T47D (cell line): ENCODE measurements at regions not wholly inside any gene's neighbourhood (a gene's known extent, or its start where the extent isn't known, plus 50 kb on each side); places are given as distances from the start of the nearest gene placed in this dataset.

Source experiments
- DNase-seq, 2 experiments: peaks; one replicate each; pipeline versions ENCODE4 v3.0.0 to v3.0.0-alpha.2; 2011 to 2012; ENCODE audit warnings: low read depth in 1 of 2, low spot score in 1 of 2
- JUND ChIP-seq: IDR thresholded peaks from 2 replicates; pipeline ENCODE4 v1.6.1; 2012; ENCODE audit warnings: low read depth
- in situ Hi-C: cut with HindIII; loops from 2 replicates; pipeline ENCODE4 v1.10.0; 2016; ENCODE audit warnings: low sequenced_read_pairs, low pct_unique_long_range_greater_than_20kb

GRCh38 chr4:20333141-20333715 is 81.5 kb downstream of the SLIT2 start:
- DNase-seq: no peak
- in situ Hi-C loops: no loop called here
- TF ChIP-seq JUND: no peak

GRCh38 chr4:20337261-20337664 is 85.6 kb downstream of the SLIT2 start:
- TF ChIP-seq JUND: no peak
- DNase-seq: no peak
- in situ Hi-C loops: no loop called here

GRCh38 chr4:20338841-20339240 is 87.1 kb downstream of the SLIT2 start:
- DNase-seq: no peak
- no peak for TF ChIP-seq JUND
- in situ Hi-C loops: no loop called here

- DNase-seq: no peak
- in situ Hi-C loops: no loop called here
- TF ChIP-seq JUND: no peak
Observed at GRCh38 chr4:20341134-20341738, 89.5 kb downstream of the SLIT2 start.

- no peak for TF ChIP-seq JUND
- in situ Hi-C loops: no loop called here
- no peak for DNase-seq
Observed at GRCh38 chr4:20347531-20347930, 95.8 kb downstream of the SLIT2 start.

- in situ Hi-C loops: no loop called here
- no peak for TF ChIP-seq JUND
- no peak for DNase-seq
Observed at GRCh38 chr4:20348411-20348810, 96.7 kb downstream of the SLIT2 start.

GRCh38 chr4:20351360-20352162 is 99.9 kb downstream of the SLIT2 start:
- in situ Hi-C loops: no loop called here
- no peak for DNase-seq
- TF ChIP-seq JUND: no peak

- no peak for DNase-seq
- in situ Hi-C loops: no loop called here
- TF ChIP-seq JUND: no peak
Observed at GRCh38 chr4:20352163-20352431, 100.4 kb downstream of the SLIT2 start.

- in situ Hi-C loops: no loop called here
- no peak for DNase-seq
- no peak for TF ChIP-seq JUND
Observed at GRCh38 chr4:20353646-20354045, 101.9 kb downstream of the SLIT2 start.

GRCh38 chr4:20354120-20354519 is 102.4 kb downstream of the SLIT2 start:
- DNase-seq: no peak
- no peak for TF ChIP-seq JUND
- in situ Hi-C loops: no loop called here

- DNase-seq: no peak
- TF ChIP-seq JUND: no peak
Observed at GRCh38 chr4:20356565-20356964, 104.9 kb downstream of the SLIT2 start.

GRCh38 chr4:20358110-20358509 is 106.4 kb downstream of the SLIT2 start:
- no peak for DNase-seq
- TF ChIP-seq JUND: no peak
- in situ Hi-C loops: no loop called here

More at GRCh38 chr4:20356565-20356964, 104.9 kb downstream of the SLIT2 start:
- in situ Hi-C loops: no loop called here

- in situ Hi-C loops: no loop called here
- no peak for TF ChIP-seq JUND
- no peak for DNase-seq
Observed at GRCh38 chr4:20359692-20360091, 108.0 kb downstream of the SLIT2 start.
